GM13977 (cell line): ENCODE measurements at regions not wholly inside any gene's neighbourhood (a gene's known extent, or its start where the extent isn't known, plus 50 kb on each side); places are given as distances from the start of the nearest gene placed in this dataset.

Experiments used
- DNase-seq: peaks from one replicate; pipeline ENCODE4 v3.0.0; 2012; ENCODE audit warnings: low spot score
- in situ Hi-C: fragments of 300-500 bp; cut with MboI; formaldehyde crosslinking; loops from one replicate; pipeline ENCODE4 v1.12.0; 2022; ENCODE audit warnings: low sequenced_read_pairs, low pct_unique_long_range_greater_than_20kb, mixed read lengths, inconsistent platforms; ENCODE audit not compliant: unreplicated experiment
- TF ChIP-seq, protein P1 (sequence below): IDR thresholded peaks from 2 replicates; pipeline ENCODE4 v1.5.1; 2012; ENCODE audit warnings: mild to moderate bottlenecking, control low read depth; ENCODE audit not compliant: insufficient read depth; ENCODE audit errors: extremely low read depth, missing control alignments

GRCh38 chr2:728165-728564 lies 51.0 kb upstream of the TMEM18 start:
- TF ChIP-seq, protein P1, sequence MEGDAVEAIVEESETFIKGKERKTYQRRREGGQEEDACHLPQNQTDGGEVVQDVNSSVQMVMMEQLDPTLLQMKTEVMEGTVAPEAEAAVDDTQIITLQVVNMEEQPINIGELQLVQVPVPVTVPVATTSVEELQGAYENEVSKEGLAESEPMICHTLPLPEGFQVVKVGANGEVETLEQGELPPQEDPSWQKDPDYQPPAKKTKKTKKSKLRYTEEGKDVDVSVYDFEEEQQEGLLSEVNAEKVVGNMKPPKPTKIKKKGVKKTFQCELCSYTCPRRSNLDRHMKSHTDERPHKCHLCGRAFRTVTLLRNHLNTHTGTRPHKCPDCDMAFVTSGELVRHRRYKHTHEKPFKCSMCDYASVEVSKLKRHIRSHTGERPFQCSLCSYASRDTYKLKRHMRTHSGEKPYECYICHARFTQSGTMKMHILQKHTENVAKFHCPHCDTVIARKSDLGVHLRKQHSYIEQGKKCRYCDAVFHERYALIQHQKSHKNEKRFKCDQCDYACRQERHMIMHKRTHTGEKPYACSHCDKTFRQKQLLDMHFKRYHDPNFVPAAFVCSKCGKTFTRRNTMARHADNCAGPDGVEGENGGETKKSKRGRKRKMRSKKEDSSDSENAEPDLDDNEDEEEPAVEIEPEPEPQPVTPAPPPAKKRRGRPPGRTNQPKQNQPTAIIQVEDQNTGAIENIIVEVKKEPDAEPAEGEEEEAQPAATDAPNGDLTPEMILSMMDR: no peak
- in situ Hi-C loops: no loop called here
- DNase-seq: no peak

- in situ Hi-C loops: no loop called here
- TF ChIP-seq, protein P1: no peak
- peak; percentile 47 for DNase-seq
These were observed 49.9 kb upstream of the TMEM18 start for GRCh38 chr2:727071-727470.
